KOPT-K1 (cell line): ENCODE measurements at regions not wholly inside any gene's neighbourhood (a gene's known extent, or its start where the extent isn't known, plus 50 kb on each side); places are given as distances from the start of the nearest gene placed in this dataset.
A peak's percentile ranks its signal among the peaks of the same experiment; 100 is the strongest.

Experiments used
- H3K27ac ChIP-seq: fragments of 200-600 bp; sonication (generic); 2 replicates; pipeline ENCODE4 v1.5.1; 2016; ENCODE audit warnings: antibody characterized with exemption, mild to moderate bottlenecking, low read depth, low read length; ENCODE audit not compliant: poor library complexity, severe bottlenecking
- H3K36me3 ChIP-seq: fragments of 200-600 bp; sonication (generic); 2 replicates; pipeline ENCODE4 v1.5.1; 2017; ENCODE audit warnings: antibody characterized with exemption, mild to moderate bottlenecking, low read length, moderate library complexity; ENCODE audit not compliant: insufficient read depth
- H3K9me3 ChIP-seq: fragments of 200-600 bp; sonication (generic); 2 replicates; pipeline ENCODE4 v1.5.1; 2017; ENCODE audit warnings: antibody characterized with exemption, low read length, mild to moderate bottlenecking; ENCODE audit not compliant: insufficient read depth, poor library complexity, severe bottlenecking

DNA sequence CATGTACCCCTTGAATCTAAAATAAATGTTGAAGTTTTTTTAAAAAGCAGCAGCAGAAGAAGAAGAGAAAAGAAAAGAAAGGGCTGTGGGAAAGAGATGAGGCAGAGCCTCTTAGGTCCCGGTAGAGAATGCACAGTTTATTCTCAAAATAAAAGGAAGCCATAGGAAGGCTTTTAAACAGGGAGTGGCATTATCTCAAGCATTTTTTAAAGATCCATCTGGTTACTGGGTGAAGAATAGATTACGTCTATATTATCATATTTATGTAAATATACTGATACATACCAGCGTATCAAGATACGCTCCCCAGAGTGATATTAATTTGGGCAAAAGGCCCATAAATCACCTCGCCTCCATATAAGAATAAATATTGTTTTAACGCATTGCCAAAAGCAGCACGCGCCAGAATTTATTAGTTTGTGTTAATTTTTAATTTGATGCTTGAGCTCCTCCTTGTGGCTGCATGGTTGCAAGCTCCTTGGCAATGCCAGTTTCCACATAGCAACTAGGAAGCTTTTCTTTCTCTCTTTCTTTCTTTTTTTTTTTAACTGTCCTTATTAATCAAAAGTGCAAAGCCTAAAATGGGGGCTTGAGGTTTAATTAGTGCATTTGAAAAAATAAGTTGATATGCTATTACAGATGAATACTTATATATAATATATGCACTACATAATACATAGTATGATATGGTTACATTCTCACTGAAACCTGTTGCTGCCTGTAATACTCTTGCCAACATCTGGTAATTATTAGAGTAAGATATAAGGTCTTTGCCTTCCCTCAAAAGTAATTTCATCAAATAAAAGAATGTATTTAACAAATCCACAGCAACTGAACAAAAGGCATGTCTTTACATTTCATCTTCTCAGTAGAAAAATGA is 242.8 kb upstream of the UBE2E2 start:
- no peaks in the 10 kb centered on the region for H3K36me3 ChIP-seq
- H3K27ac ChIP-seq, result no peak overlapping the region
- no peaks in the 10 kb centered on the region for H3K9me3 ChIP-seq

DNA sequence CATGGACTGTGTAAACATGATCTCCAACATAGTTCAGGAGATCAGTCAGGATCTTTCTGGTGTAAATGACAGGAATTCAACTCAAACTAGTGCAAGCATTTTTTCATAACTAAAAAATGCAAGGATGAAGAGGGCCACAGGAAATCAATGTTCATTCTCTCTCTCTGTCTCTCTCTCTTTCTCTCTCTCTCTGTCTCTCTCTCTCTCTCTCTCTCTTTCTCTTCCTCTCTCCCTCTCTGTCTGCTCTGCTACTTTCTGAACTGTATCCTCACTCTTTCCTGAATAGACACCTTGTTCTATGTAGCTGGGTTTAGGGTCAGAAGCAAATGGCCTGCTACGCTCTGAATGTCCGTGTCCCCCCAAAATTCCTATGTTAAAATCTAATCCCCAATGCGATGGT is 240.9 kb upstream of the UBE2E2 start:
- H3K9me3 ChIP-seq, result no peaks in the 10 kb centered on the region
- no peaks in the 10 kb centered on the region for H3K36me3 ChIP-seq
- no peak overlapping the region for H3K27ac ChIP-seq

DNA sequence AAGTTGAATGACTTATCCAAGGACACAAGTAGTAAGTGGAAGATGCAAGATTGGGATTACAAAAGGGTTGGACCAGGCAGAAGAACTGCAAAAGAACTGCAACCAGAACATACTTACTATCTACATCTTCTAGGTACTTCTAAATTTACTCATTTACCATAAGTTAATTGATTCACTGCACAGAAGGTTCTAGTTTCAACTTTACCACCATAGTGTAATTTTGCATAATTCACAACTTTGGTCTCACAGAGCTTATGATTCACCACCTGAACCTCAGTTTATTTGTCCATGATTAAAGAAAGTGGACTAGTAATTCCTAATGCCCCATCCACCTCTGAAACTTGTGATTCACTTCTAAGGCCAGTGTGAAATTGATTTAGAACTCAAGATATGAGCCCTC is 236.8 kb upstream of the UBE2E2 start:
- Histone ChIP-seq H3K27ac (no peak overlapping the region), H3K9me3 (no peaks in the 10 kb centered on the region), H3K36me3 (no peaks in the 10 kb centered on the region)

DNA sequence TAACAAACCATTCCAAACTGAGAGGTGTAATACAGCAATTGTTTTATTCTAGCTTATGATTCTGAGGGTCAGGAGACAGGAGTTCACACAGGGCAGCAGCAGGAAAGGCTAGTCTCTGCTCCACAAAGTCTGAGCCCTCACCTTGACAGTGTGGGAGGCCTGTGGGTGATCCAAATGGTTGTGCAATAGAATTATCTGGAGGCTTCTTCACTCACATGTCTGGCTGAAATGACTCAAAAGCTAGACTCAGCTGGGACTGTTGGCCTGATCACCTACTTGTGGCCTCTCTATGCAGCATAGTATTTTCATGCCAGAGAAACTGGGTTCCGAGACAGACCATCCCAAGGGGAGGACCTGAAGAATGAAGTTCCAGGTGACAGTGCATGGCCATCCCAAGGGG is 233.9 kb upstream of the UBE2E2 start:
- Histone ChIP-seq H3K36me3 (no peaks in the 10 kb centered on the region), H3K27ac (no peak overlapping the region), H3K9me3 (no peaks in the 10 kb centered on the region)

DNA sequence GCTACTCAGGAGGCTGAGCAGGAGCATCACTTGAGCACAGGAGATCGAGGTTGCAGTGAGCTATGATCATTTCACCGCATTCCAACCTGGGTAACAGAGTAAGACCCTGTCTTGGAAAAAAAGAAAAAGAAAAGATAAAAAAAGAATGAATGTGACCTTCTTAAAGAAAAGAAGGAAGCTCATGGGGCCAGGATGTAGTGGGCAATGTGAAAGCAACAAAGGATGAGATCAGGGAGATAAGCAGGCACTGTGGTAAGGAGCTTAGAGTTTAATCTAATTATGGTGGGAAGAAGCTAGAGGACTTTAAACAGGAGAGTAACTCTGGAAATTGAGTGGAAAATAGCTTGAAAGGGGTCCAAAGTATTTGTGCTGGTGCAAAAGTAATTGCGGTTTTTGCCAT is 231.6 kb upstream of the UBE2E2 start:
- H3K9me3 ChIP-seq, result no peaks in the 10 kb centered on the region
- H3K36me3 ChIP-seq, result no peaks in the 10 kb centered on the region
- no peak overlapping the region for H3K27ac ChIP-seq

DNA sequence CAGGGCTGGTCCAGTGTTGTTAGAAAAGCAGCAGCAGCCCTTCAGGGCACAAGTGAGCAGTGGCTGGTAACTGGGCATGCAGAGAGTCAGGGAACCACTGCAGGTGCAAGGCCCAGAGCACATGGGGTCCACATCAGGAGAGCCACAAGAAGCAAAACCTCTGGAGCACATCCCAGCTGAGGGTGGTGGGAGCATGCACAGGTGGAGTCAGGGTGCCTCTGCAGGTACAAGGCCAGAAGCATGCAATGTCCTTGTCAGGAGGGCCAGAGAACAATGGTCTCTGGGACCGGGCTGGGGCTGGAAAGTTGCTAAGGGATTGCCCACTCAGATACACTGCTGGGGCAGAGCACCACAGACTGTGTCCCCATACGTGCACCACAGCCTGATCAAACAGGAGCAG is 226.1 kb upstream of the UBE2E2 start:
- Histone ChIP-seq H3K9me3 (no peaks in the 10 kb centered on the region), H3K27ac (no peak overlapping the region), H3K36me3 (no peaks in the 10 kb centered on the region)

DNA sequence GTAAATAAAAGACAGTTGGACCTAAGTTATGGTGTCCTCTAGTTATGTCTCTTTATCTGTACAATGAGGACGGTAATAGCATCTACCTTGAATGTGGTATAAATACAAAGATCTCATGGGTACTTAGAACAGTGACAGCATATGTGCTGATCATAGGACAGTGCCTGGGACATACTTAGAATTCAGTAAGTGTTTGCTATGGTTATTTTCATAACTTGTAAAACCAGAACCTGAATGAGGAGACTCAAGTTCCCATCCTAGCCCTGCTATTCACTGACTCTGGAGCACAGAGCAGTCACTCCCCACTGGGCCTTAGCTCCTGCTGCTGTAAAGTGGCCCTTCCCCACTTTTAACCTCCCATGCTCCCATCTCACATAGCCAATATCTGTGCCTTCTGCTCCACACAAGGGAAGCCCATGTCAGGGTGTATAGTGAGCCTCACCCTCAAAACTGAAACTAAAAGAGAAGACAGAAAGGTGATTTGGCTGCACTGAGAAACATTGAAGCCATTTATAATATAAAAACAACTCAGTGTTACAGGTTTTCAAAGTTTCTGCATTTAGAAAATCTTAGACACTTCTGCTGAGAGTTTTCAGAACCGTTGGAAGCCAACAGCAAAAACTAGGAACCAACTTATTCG is 225.4 kb upstream of the UBE2E2 start:
- no peaks in the 10 kb centered on the region for H3K36me3 ChIP-seq
- no peaks in the 10 kb centered on the region for H3K9me3 ChIP-seq
- H3K27ac ChIP-seq, result peak overlapping the region; percentile 20

DNA sequence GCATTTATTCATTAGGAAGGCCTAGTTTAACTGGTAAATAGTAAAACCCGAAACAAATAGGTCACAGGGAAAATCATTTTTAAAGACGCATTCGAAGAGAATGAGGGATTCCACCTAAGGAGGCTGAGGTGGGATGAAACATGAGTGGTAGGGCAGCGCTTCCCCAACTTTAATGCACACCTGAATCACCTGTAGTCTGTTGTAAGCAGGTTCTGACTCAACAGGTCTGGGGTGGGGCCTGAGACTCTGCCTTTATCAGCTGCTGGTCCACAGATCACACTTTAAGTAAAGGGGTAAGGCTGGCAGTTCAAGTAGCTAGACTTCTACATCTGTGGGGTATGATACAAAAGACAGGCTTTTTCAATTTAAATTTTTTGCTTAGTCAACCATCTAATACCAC is 223.5 kb upstream of the UBE2E2 start:
- Histone ChIP-seq H3K9me3 (no peaks in the 10 kb centered on the region), H3K36me3 (no peaks in the 10 kb centered on the region), H3K27ac (no peak overlapping the region)

DNA sequence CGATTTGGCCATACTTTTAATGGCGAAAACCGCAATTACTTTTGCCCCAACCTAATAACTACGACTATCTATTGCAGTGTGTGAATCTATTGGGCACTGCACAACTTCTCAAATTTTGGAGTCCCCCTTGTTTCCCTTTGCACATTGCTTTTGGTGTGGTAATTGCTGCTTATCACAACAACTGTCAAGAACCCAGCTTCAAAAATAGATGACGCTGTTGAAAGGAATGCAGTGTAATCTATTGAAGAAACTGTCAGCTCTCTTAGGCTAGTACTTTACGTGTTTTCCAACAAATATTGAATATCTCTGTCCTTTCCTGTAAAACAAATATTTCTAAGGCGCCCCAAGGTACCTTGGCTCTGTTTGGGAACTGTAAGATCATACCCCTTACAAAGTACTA is 222.8 kb upstream of the UBE2E2 start:
- Histone ChIP-seq H3K27ac (no peak overlapping the region), H3K36me3 (no peaks in the 10 kb centered on the region), H3K9me3 (no peaks in the 10 kb centered on the region)

DNA sequence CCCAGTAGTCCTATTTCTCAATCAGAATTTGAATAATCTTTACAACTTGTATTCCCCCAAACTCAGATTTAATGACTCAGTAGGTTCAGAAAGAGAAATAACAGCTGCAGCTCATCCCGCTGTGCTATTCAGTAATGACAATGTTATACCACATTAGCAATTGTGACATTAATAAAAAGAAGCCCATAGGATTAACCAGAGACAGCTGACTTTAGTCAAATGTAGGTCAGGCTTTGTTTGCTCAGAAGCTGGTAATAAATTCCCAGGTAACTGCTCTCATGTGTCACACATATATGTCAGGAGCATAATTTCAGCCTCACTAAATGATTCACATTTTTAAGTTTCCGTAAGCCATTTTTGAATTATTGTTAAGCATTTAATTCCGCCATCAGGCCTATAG is 222.0 kb upstream of the UBE2E2 start:
- H3K36me3 ChIP-seq, result no peaks in the 10 kb centered on the region
- H3K27ac ChIP-seq, result no peak overlapping the region

DNA sequence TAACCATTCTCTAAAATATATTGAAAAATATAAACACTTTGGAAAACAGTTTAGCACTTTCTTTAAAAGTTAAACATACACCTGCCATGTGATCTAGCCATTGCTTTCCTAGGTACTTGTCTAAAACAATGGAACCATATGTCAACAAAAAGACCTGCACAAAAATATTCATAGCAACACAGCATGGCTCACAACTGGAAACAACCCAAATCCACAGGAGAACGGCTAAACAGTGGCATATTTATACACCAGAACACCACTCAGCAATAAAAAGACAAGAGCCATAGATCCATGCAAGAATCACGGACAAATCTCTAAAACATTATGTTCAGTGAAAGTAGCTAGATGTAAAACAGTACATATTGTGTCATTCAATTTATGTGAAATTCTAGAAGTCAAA is 221.3 kb upstream of the UBE2E2 start:
- H3K9me3 ChIP-seq, result no peaks in the 10 kb centered on the region
- H3K27ac ChIP-seq, result no peak overlapping the region
- H3K36me3 ChIP-seq, result no peaks in the 10 kb centered on the region

More for the DNA sequence above, 222.0 kb upstream of the UBE2E2 start:
- H3K9me3 ChIP-seq, result no peaks in the 10 kb centered on the region

DNA sequence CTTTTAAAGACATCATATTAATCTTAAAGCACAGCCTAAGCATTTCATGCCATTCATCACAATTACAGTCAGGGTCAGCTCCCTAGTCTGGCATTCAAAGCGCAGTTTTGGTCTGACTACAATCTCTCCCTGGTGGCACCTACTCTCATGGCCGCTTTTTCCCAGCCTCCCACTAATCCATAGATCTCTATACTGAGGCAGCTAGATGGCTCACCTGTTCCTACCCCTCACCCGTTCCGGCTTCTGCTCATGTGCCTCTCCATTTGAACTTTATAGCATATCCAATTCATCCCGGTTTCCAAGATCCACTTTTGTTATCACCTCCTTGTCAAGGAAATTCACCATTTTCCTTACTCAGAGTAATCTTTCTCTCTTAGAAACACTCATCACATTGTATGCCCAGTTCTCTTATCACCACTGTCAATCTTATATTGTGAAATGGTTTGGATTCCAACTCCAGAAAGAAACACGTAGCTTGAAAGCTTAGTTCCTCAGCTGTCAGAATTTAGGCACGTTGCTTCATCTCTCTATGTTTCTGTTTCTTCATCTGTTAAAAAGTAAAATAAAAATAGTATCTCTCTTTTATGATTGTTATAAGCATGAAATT is 220.0 kb upstream of the UBE2E2 start:
- Histone ChIP-seq H3K9me3 (no peaks in the 10 kb centered on the region), H3K36me3 (no peaks in the 10 kb centered on the region), H3K27ac (no peak overlapping the region)

DNA sequence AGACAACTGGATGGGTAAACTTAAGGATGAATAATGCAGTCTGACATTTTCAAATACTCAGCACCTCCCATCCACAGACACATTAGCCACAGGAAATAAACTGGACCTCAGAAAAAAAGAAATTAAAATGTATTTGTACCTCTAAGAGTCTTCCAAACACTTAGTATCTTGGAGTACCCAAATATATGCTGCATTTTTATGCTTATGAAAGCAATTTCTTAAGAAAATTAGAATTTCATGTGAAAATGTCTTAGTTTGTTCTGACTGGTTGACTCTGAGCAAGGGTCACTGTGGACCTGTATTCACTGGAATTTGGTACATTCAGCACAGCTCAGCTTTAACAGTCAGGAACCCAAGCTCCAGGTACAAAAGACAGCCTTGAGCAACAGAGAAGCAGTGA is 216.2 kb upstream of the UBE2E2 start:
- H3K36me3 ChIP-seq, result no peaks in the 10 kb centered on the region
- no peak overlapping the region for H3K27ac ChIP-seq
- no peaks in the 10 kb centered on the region for H3K9me3 ChIP-seq

DNA sequence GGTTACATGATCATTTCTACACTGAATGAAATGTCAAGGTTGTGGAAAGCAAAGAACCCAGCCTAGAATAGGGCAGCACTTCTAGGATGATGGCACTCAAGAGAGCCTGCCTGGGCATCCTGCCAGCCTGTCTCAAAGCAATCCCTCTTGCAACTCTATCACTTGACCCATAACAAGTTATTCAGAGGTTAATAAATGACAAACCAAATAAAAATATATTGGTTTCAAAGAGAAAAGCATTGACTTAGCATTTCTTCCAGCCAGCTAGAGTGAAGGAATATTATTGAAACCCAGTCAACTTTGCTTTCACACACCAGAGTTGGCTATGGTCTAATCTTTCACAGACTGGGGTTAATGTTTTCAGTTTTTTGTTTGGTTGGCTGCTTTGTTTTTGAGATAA is 214.6 kb upstream of the UBE2E2 start:
- no peak overlapping the region for H3K27ac ChIP-seq
- H3K9me3 ChIP-seq, result no peaks in the 10 kb centered on the region

DNA sequence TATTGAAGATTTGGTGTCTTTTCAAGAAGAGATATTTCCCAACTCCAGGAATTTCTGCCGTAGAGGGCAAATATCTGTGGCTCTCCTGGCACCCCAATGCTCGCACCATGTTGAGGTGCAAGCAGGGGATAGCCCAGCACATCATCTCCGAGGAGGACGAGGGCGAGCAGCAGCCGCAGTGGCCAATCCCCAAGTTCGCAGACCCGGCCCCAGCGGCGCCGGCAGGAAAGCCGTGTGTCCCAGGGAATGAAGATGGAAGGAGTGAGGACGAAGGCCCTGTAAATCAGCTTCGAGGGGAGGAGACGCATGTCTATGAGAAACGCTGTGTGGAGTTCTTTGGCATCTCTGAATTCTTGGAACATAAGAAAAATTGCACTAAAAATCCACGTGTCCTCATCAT is 213.4 kb upstream of the UBE2E2 start:
- no peaks in the 10 kb centered on the region for H3K9me3 ChIP-seq
- H3K27ac ChIP-seq, result no peak overlapping the region
- no peaks in the 10 kb centered on the region for H3K36me3 ChIP-seq

More for the DNA sequence above, 214.6 kb upstream of the UBE2E2 start:
- no peaks in the 10 kb centered on the region for H3K36me3 ChIP-seq
